Endometrium (tissue), 2 donors: ENCODE measurements at regions not wholly inside any gene's neighbourhood (a gene's known extent, or its start where the extent isn't known, plus 50 kb on each side); places are given as distances from the start of the nearest gene placed in this dataset.
"Not testable (repeated sequence)": the region's sequence is repeated elsewhere in the genome, so short reads cannot be mapped to it uniquely, and the experiment has no call there.

Source experiments
- FAIRE-seq: peaks from 2 replicates; lab custom pipeline; 2012; peaks lifted over from hg19 to GRCh38; lab: Jason Lieb, UNC
- donor health status: control.
- donor health status: control.

DNA sequence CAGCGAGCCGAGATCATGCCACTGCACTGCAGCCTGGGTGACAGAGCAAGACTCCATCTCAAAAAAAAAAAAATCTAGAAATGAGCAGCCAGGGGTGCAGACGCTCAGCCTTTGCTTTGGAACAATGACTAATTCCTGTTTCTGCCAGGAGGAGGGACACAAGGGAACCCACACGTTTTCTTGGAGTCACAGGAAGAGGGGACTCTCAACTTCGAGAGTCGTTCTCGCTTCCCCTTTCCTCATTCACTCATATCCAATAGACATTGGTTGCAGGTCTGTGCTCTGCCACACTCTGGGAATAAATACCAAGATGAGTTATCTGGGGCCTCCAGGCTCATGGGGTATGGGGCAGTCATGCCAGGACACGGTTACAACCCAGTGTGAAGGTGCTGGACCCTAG is 91.5 kb upstream of the RREB1 start:
- FAIRE-seq = no peak

DNA sequence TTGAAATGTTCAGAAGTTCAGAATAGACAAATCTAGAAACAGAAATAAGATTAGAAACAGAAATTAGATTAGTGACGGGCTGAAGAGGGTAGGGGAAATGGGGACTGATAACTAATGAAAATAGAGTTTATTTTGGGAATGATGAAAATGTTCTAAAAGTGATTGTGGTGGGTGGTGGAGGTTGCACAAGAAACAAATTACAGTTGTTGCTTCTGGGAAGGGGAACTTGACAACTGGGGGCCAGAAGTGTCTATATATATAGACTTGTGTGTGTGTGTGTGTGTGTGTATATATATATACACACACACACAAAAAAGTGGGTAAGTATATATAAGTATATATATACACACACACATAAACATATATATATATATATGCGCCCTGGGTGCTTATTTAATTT is 86.5 kb upstream of the RREB1 start:
- no peak for FAIRE-seq

DNA sequence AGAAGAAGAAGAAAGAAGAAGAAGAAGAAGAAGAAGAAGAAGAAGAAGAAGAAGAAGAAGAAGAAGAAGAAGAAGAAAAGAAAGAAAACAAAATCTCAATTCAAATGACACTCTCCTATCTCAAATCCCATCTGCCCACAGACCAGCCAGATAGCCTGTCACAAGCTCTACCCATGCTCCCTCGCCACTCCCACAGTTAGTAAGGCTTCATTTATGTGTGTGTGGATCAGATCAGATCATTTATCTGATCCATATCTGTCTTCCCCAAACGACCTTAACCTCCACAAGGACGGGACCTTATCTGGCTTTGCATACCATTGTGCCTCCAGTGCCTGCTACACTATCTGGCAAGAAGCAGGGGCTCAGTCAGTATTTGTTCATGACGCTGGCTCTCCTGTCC is 81.9 kb upstream of the RREB1 start:
- no peak for FAIRE-seq

DNA sequence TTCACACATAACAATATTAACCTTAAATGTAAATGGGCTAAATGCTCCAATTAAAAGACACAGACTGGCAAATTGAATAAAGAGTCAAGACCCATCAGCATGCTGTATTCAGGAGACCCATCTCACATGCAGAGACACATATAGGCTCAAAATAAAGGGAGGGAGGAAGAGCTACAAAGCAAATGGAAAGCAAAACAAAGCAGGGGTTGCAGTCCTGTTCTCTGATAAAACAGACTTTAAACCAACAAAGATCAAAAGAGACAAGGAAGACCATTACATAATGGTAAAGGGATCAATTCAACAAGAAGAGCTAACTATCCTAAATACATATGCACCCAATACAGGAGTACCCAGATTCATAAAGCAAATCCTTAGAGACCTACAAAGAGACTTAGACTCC is 78.8 kb upstream of the RREB1 start:
- FAIRE-seq = not testable (repeated sequence)

DNA sequence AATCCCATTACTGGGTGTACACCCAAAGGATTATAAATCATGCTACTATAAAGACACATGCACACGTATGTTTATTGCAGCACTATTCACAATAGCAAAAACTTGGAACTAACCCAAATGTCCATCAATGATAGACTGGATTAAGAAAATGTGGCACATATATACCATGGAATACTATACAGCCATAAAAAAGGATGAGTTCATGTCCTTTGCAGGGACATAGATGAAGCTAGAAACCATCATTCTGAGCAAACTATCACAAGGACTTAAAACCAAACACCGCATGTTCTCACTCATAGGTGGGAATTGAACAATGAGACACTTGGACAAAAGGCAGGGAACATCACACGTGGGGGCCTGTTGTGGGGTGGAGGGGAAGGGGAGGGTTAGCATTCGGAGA is 76.8 kb upstream of the RREB1 start:
- FAIRE-seq = not testable (repeated sequence)

DNA sequence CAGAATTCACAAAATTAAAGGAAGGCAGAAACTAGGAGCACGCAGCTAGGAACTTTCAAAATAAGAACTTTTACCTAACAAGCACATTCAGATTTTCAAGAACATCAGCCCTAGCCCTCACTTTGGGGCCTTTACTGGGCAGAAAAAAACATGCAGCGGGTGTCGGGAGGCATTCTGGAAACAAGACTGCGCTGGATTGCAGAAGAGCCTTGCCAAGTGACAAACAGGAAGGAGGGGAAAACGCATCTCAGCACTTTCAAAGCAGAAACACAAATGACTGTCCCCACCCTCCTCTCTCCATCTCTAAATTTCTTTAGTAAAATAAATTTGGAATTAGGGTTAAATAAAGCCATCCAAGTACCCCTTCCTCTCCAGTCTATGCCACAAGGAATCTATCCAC is 74.6 kb upstream of the RREB1 start:
- no peak for FAIRE-seq

DNA sequence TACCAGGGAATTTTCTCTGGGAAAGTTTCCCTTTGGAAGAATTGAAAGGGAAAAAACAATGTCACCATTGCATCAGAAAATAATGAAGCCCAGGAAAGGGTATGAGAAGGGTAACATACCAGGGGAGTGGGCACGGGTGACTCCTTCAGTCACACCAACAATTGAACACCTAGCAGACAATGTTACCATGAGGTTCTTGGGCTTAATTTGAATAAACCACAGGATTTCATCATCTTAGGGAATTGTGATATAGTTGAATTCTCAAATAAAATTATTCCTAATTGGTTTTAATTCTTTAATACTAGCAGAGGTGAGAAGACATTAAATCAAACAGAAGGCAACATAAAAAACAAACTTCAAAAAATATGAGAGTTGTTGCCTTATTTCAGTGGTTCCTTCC is 73.7 kb upstream of the RREB1 start:
- no peak for FAIRE-seq

DNA sequence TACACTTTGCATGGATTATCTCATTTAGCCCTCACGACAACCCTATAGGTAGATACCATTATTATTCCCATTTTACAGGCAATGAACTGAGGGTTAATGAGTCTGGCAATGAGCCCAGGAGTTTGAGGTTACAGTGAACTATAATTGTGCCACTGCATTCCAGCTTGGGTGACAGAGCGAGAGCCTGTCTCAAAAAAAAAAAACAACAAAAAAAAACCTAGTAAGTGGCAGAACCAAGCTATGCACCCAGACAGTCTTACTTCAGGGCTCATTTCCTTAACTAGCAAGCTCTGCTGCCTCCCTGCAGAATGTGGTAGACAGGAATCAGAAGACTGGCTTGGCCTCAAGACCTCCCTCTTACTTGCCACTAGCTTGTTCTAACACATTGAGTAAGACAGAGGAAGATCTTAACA is 71.9 kb upstream of the RREB1 start:
- no peak for FAIRE-seq

DNA sequence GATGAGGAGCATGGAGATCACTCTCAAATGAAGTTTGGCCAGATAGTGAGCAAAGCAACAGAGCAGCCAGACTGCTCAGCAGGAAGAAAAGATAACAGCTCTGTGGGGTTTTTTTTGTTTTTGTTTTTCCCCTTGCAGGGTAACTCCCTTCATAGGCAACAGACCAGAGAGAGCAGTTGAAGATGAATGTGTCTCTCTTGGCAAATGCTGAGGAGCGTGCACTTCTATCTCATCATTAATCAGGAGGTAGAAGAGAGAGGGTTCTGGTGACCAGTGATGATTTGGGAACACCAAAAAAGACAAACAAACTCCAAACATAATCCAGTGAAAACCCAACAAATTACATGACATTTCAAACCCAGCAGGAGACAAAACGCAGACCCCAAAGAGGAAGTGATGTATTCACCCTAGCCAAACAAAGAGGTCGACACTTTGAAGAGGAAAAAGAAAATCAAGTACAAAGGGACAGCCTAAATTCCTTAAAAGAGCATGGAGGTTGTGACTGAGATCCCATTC is 66.2 kb upstream of the RREB1 start:
- no peak for FAIRE-seq

DNA sequence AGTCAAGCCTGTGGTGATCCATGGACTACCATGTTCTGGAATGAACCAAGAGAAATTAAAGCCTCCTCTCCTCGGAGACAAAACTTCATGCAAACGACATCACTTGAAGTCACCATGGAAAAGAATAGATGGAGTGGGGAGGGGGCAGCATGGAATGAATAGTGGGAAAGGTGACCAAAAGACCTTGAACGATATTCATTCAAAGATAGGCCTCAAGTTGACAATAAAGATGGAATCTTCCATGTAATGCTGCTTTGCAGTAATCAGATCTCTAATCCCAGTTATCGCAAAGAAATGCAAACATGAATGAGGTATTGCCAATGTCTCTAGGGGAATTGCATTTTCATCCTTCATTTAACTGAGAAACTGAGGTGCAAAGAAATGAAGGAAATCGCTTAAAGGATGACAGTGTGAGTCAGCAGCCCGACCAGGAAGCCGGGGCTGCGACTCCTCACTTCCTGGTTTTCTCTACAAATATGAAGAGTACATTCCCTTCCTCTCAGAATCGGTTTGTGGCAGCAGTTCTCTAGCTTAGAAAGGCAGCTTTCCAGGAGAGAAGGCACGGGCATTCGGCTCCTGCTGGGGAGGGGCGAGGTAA is 65.6 kb upstream of the RREB1 start:
- no peak for FAIRE-seq

DNA sequence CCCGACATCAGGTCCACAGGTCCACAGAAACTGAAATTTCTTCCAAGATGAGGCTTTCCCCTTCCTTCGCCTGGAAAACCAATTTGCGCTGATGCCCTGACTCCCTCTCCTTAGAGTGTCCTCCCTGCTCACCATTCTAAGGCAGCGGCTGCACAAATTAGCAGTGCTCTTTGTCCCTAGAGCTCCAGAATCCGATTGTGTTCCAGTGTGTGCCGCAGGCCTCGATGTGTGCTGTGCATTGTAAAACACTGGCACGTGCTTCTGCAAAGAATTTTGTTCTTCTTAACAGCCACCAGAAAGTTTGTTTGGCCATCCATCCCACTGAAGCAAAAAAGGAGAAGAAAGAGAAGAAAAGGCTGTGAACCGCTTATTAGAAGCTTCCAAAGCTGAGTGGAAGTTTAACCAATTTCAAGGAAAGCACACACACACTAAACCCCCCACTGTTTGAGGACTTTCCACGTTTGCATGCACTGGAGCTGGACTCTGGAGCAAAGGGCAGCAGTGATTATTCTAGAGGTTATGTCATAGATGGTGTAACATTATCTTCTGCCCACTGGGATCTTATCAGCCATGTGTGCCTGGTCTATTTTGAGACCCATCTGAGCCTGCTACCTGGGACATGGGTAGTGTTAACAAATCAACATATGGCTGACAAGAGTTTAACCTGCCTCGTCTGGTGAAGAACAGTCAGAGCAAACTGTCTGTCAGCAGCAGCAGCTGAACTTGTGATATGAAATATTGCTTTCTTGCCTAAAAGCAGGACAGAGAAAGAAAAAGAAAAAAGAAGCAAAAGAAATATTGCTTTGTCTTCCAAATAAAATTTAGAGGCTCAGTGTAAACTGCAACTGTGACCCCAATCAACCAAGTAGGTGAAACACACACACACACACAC is 64.9 kb upstream of the RREB1 start:
- no peak for FAIRE-seq

DNA sequence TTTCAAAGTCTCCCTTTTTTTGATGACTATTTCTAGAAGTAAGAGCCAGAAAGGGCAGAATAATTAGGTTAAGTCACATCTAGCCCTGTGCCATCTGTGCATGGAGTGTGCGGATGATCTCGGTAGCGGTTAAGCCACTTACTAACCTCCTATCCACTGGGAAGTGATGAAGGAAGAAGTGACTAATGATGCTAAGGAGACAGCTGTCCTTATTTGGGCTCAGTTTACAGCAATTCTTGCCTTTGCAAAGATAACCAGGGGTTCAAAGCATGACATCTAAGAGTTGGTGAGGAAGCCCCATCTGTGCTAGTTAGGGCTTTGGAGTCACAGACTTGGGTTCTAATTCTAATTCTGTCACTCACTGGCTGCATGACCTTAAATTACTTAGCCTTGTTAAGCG is 62.4 kb upstream of the RREB1 start:
- no peak for FAIRE-seq

DNA sequence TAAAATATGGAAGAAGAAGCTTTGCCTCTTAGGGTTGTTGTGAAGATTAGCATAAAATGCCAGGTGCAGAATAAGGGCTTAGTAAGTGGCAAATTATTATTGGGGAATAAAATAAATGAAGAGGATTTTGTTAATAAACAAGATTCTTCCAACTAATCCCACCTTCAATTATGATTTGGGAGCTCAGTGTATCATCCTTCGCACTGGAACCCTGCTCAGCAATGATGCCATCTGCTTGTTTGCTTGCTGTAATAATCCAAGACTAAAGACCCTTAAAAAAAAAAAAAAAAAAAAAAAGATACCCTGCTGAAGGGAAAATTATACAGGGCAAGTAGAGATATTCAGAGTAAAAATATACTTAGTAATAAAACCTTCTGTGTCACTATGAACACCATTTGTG is 62.0 kb upstream of the RREB1 start:
- FAIRE-seq = no peak

DNA sequence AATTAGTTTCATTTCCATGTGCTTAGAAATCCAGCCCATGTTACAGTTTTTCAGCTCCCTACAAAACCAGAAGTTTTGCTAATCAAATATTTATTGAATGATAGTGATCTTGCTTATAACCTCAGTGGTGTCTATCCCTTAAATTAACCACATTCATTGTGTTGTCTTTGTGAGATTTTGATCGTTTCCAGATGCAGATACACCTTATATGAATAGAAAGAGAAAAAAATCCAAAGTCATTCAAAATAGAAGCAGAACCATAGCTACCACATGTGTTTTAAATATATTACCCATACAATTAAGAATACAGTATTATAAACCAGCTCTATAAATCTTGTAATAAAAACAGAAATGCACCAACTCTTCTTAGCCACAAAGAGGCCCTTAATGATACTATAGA is 60.6 kb upstream of the RREB1 start:
- no peak for FAIRE-seq

DNA sequence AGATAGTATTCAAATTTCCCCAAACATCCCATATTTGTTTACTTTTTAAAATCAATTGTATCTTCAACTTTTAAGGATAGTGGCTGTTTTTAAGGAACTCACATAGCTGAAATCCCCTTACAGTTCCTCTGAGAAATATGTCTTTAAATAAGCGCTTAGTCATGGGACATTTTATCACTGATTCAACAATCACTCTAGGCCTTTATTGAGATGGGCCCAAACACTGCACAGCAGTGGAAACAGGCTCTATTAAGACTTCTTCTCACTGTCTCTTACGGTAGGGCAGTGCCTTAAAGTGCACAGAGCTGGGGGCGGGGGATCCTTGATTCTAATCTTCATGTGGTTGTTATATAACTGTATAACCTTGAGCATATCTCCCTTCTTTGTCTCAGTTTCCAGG is 59.8 kb upstream of the RREB1 start:
- no peak for FAIRE-seq

DNA sequence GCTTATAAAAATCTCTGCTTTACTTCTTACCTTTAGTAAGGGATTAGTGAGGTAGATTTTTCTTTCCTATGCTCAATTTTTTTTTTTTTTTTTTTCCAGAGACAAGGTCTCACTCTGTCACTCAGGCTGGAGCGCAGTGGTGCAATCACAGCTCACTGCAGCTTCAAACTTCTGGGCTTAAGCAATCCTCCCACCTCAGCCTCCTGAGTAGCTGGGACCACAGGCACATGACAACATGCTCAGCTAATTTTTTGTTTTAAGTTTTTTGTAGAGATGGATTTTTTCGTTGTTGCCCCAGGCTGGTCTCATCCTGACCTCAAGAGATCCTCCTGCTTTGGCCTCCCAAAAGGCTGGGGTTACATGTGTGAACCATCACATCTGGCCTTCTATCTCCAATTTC is 58.9 kb upstream of the RREB1 start:
- no peak for FAIRE-seq

DNA sequence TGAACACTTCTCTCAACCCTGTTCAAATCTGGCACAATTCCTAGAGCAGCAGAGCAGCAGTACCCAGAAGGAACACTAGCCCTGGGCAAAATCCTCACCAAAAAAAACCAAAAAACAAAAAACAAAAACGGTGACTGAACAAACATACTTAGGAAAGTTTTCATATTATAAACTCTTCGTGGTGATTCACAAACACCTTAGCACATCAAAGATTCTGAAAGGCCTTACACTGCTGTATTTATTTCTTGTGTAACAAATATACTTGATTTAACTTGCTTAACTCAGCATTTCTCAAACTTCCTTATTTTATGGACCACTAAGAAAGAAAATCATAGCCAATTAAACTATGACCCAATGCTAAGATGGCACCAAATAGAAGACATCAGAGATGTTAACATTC is 57.8 kb upstream of the RREB1 start:
- no peak for FAIRE-seq

DNA sequence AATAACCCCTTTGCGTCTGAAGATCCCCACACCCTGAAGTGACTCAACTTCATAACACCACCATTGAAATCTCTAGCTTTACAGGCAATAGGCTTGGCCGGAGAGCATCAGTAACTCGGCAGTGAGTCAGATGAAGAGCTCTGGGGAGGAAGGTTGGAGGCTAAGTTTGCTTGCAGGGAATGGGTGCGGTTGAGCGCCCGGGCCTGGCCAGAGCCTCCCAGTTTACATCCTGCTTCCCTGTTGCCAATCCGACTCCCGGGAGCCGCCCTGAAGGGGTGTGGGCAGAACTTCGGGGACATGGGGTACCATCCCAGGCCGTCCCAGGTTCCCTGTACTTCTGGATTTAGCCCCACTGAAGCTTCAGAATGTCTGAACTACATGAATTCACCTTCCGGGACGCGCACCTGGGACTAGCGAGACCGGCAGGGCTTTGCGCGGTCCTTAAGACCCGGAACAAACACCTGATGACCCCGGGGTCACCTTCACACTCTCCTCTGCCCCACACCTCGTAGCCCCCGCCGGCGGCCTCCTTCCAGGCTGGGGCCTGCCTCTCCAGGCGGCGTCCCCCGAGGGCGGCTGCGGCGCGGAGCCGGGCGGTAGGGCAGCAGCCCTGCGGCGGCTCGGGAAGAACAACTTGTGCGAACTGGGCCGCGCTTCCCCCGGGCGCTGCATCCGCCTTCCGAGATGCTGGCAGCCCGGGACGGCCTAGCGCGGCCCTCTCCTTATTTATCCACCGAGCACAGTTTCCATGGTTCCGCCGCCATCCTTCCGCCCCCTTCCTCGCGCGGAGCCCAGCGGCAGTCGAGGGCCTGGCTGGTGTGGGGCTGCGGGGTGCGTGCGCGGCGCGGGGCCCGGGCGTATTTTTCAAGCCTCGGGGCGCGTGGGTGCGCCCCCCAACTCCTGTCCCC is 56.6 kb upstream of the RREB1 start:
- FAIRE-seq = no peak

DNA sequence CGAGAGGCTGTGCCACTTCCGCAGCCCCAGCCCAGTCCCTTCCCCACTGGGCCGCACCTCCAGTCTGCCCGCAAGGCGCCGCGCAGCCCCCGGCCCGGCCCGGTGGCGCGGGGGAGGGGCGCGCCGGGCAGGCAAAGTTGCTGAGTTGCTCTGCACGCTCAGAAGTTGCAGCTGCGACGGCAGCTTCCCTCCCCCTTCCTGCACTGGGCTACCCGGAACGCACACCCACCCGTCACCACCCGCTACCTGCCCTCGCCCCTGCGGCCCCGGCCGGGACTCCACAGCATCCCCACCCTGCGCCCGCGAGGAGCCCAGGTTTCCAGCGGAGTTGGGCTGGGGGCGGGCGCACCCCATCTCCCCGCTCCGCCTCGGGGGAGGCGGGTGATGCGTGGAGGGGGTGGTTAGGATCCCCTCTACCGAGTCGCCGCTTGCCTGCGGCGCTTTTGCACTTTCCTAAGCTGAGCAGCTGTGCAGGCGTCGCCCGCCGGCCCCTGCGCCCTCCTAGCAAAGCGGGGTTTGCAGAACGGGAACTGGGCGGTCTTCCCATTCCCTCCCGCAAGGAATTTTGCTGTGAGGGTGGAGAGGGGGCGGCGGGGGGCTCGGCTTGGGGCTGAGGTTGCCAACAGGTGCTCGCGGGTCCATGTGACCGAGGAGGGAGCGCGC is 55.9 kb upstream of the RREB1 start:
- no peak for FAIRE-seq

DNA sequence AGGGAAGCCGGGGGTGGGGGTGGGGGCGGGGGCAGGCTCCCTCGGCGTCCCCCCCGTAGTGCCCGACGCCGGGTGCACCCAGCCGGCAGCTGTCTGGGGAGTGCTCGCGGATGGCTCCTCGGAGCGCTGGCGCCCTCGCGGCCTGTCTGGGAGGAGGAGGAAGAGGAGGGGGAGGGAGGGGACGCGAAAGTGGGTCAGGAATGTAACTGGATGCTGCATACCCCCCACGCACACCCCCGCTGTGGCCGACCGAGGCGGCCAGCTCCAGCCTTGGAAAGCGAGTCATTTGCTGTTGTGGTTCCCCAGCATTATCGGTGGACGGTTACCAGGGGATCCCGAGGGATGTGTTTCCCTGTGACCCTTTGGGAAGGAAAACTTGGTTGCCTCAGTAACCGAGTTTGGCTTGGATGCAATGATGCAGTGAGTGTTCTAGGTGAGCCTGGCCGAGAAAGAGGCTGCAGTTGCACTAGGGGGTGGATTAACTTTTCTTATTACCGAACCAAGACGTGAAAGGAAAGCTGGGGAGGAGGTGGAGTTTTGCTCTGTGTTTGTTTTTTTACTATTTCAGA is 55.2 kb upstream of the RREB1 start:
- no peak for FAIRE-seq

DNA sequence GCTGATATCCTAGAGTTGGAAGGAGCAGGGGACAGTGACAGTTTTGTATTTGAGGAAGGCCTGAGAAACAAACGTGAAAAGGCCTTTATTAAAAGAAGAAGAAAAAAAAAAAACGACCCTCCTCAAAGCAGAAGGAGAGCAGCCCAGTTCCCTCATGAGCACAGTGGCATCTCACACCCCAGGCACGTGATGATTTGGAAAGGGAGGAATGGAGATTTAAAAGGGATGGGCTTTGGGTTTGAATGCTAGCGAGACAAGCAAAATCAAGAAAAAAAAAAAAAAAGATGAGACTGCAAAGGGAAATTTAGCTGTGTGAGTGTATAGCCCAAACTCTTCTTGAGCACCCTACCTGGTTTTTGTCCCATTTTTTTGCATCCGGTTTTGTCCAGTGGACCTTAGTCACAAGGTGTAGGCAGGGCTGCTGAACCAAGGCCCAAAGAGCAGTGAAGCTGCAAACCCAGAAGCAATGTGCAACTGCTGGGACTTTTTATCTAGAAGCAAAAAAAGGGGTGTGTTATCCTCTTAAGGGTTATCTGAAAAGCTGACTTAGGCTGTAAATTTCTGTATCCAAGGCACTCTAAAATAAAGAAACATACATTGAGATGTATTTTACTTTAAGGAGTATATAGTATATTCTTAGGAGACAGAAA is 54.5 kb upstream of the RREB1 start:
- FAIRE-seq = no peak
